ENCODE measurements at regions not wholly inside any gene's neighbourhood (a gene's known extent, or its start where the extent isn't known, plus 50 kb on each side); places are given as distances from the start of the nearest gene placed in this dataset.
A peak's percentile ranks its signal among the peaks of the same experiment; 100 is the strongest.

- no peak for DNase-seq (ENCODE audit: low spot score)
Observed at GRCh38 chr12:124489915-124490583, 77.4 kb downstream of the NCOR2 start.

- no peak for DNase-seq (ENCODE audit: low spot score)
Observed at GRCh38 chr12:124489220-124489619, 78.2 kb downstream of the NCOR2 start.

- DNase-seq (ENCODE audit: low spot score), result no peak
Observed at GRCh38 chr12:124488520-124488919, 78.9 kb downstream of the NCOR2 start.

GRCh38 chr12:124487834-124488165 lies 79.6 kb downstream of the NCOR2 start:
- DNase-seq (ENCODE audit: low spot score), result no peak

GRCh38 chr12:124487066-124487833 lies 80.2 kb downstream of the NCOR2 start:
- DNase-seq (ENCODE audit: low spot score), result no peak

- DNase-seq (ENCODE audit: low spot score), result no peak
Observed at GRCh38 chr12:124486346-124486963, 81.0 kb downstream of the NCOR2 start.

- no peak for DNase-seq (ENCODE audit: low spot score)
Observed at GRCh38 chr12:124485371-124485770, 82.0 kb downstream of the NCOR2 start.

- DNase-seq (ENCODE audit: low spot score), result no peak
Observed at GRCh38 chr12:124484526-124484953, 82.9 kb downstream of the NCOR2 start.

GRCh38 chr12:124484067-124484466 lies 83.3 kb downstream of the NCOR2 start:
- DNase-seq (ENCODE audit: low spot score), result no peak

- no peak for DNase-seq (ENCODE audit: low spot score)
Observed at GRCh38 chr12:124482901-124483799, 84.3 kb downstream of the NCOR2 start.

- no peak for DNase-seq (ENCODE audit: low spot score)
Observed at GRCh38 chr12:124482567-124482893, 84.9 kb downstream of the NCOR2 start.

GRCh38 chr12:124481772-124482566 lies 85.4 kb downstream of the NCOR2 start:
- DNase-seq (ENCODE audit: low spot score), result no peak

GRCh38 chr12:124481257-124481750 lies 86.1 kb downstream of the NCOR2 start:
- DNase-seq (ENCODE audit: low spot score), result peak; percentile 40

- peak; percentile 53 for DNase-seq (ENCODE audit: low spot score)
Observed at GRCh38 chr12:124480469-124481256, 86.7 kb downstream of the NCOR2 start.

GRCh38 chr12:124479680-124480468 lies 87.5 kb downstream of the NCOR2 start:
- no peak for DNase-seq (ENCODE audit: low spot score)

- no peak for DNase-seq (ENCODE audit: low spot score)
Observed at GRCh38 chr12:124478985-124479645, 88.3 kb downstream of the NCOR2 start.

GRCh38 chr12:124478416-124478815 lies 89.0 kb downstream of the NCOR2 start:
- DNase-seq (ENCODE audit: low spot score), result no peak

- no peak for DNase-seq (ENCODE audit: low spot score)
Observed at GRCh38 chr12:124477107-124477915, 90.1 kb downstream of the NCOR2 start.
